ENCODE measurements at regions not wholly inside any gene's neighbourhood (a gene's known extent, or its start where the extent isn't known, plus 50 kb on each side); places are given as distances from the start of the nearest gene placed in this dataset.

- Mint-ChIP-seq H3K27me3 (peaks cover 2% of the 10 kb centered on the region), H3K9me3 (no peaks in the 10 kb centered on the region), H3K27ac (no peak overlapping the region), H3K4me3 (no peak overlapping the region), H3K4me1 (peaks cover 4% of the 10 kb centered on the region), H3K36me3 (no peaks in the 10 kb centered on the region)
- CTCF ChIA-PET, result interaction anchor here (0.9 to 1.0 kb wide), 2 partner anchors 366 kb away, joined by 3 to 5 read pairs; no protein-coding TSS in a partner anchor
- DNase-seq, result no peak
These were observed 364.4 kb downstream of the GADD45G start for GRCh38 chr9:89969156-89969675.

- no peak overlapping the region for H3K4me3 Mint-ChIP-seq
- H3K4me1 Mint-ChIP-seq, result peaks cover 4% of the 10 kb centered on the region
- DNase-seq, result no peak
- H3K36me3 Mint-ChIP-seq, result no peaks in the 10 kb centered on the region
- CTCF ChIA-PET, result interaction anchor here (0.9 to 1.2 kb wide), 3 partner anchors 130 to 367 kb away, joined by 3 to 5 read pairs (median 3); no protein-coding TSS in a partner anchor
- H3K27me3 Mint-ChIP-seq, result no peaks in the 10 kb centered on the region
- no peaks in the 10 kb centered on the region for H3K9me3 Mint-ChIP-seq
- H3K27ac Mint-ChIP-seq, result no peak overlapping the region
These were observed 365.2 kb downstream of the GADD45G start for GRCh38 chr9:89969881-89970639.

DNA sequence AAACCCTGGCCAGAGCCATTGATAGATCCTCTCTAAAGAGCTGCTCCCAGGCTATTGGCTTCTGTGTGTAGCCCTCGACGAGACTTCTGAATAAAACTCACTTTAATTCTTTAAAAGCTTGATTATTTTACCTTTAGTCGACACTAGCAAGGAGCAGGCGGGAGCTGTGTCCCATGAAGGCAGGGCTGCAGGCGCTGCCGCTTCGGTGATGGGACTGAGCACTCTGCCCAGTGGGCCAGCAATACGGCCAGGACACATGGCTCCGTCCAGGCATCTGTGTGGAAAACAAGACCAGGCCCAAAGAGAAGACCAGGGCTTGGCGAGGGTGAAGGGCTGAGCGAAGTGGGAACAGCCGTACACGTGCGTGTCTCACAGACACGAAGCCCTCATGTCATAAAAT is 365.9 kb downstream of the GADD45G start:
- Mint-ChIP-seq H3K27ac (no peak overlapping the region), H3K4me3 (no peak overlapping the region), H3K9me3 (no peaks in the 10 kb centered on the region), H3K36me3 (no peaks in the 10 kb centered on the region), H3K4me1 (peaks cover 4% of the 10 kb centered on the region), H3K27me3 (peaks cover 2% of the 10 kb centered on the region)
- DNase-seq, result no peak
- CTCF ChIA-PET, result interaction anchor here (1.2 kb wide), 1 partner anchor 130 kb away, joined by 3 read pairs; no protein-coding TSS in a partner anchor

- Mint-ChIP-seq H3K9me3 (no peaks in the 10 kb centered on the region), H3K4me1 (peaks cover 4% of the 10 kb centered on the region), H3K36me3 (no peaks in the 10 kb centered on the region), H3K27me3 (peaks cover 4% of the 10 kb centered on the region), H3K4me3 (no peak overlapping the region), H3K27ac (no peak overlapping the region)
- CTCF ChIA-PET, result no interaction called here
- no peak for DNase-seq
These were observed 367.7 kb downstream of the GADD45G start for GRCh38 chr9:89972535-89972934.

- H3K27me3 Mint-ChIP-seq, result peaks cover 12% of the 10 kb centered on the region
- H3K27ac Mint-ChIP-seq, result no peak overlapping the region
- H3K9me3 Mint-ChIP-seq, result no peaks in the 10 kb centered on the region
- H3K4me3 Mint-ChIP-seq, result no peak overlapping the region
- no peaks in the 10 kb centered on the region for H3K36me3 Mint-ChIP-seq
- DNase-seq, result no peak
- CTCF ChIA-PET, result no interaction called here
- no peaks in the 10 kb centered on the region for H3K4me1 Mint-ChIP-seq
These were observed 369.8 kb downstream of the GADD45G start for GRCh38 chr9:89974582-89974981.

GRCh38 chr9:89975024-89975423 is 370.2 kb downstream of the GADD45G start:
- Mint-ChIP-seq H3K9me3 (no peaks in the 10 kb centered on the region), H3K27ac (no peak overlapping the region), H3K4me3 (no peak overlapping the region), H3K4me1 (no peaks in the 10 kb centered on the region), H3K27me3 (peaks cover 12% of the 10 kb centered on the region), H3K36me3 (no peaks in the 10 kb centered on the region)
- DNase-seq, result no peak
- CTCF ChIA-PET, result no interaction called here

DNA sequence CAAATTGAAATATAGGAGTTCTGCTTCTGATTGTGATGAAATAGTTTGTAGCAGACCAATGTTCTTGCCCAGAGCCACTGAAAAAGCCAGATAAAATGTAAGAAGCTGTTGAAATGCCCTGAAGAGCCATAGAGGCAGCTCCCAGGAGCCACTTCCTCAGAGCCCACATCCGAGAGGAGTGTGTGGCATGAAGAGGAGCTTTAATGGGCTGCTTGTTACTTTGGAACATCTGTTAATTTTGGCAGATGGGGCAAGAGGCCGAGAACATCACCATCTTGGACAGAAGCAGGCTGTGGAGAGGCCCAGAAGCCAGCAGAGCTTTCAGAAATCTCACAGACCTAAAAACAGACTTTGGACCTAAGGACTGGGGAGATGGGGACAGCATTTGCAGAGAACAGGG is 370.8 kb downstream of the GADD45G start:
- Mint-ChIP-seq H3K36me3 (no peaks in the 10 kb centered on the region), H3K4me3 (no peak overlapping the region), H3K27ac (no peak overlapping the region), H3K9me3 (no peaks in the 10 kb centered on the region), H3K4me1 (no peaks in the 10 kb centered on the region), H3K27me3 (peaks cover 18% of the 10 kb centered on the region)
- DNase-seq, result no peak
- CTCF ChIA-PET, result interaction anchor here (0.7 kb wide), 1 partner anchor 124 kb away, joined by 3 read pairs; no protein-coding TSS in a partner anchor

DNA sequence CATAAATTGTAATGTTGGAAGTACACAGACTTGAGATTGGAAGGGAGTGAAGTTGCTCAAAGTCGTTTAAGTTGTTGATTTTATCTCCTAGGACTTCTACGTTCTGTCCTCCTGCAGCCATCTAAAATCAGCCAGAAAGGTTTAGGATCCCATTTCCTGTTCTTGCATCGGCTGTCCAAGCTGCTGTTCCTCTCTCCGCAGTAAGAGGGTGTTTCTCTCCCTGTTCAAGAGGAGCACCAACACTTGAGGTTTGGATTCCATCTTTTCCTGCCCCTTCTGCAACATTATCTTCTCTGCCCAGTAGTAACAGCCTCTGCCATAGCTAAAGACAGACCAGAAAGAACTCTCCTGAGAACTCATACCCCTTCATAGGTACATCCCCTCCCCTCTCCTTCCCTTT is 373.4 kb downstream of the GADD45G start:
- H3K36me3 Mint-ChIP-seq, result no peaks in the 10 kb centered on the region
- DNase-seq, result no peak
- H3K27me3 Mint-ChIP-seq, result peaks cover 25% of the 10 kb centered on the region
- no peaks in the 10 kb centered on the region for H3K4me1 Mint-ChIP-seq
- no peak overlapping the region for H3K27ac Mint-ChIP-seq
- no peaks in the 10 kb centered on the region for H3K9me3 Mint-ChIP-seq
- no peak overlapping the region for H3K4me3 Mint-ChIP-seq
- CTCF ChIA-PET, result no interaction called here

DNA sequence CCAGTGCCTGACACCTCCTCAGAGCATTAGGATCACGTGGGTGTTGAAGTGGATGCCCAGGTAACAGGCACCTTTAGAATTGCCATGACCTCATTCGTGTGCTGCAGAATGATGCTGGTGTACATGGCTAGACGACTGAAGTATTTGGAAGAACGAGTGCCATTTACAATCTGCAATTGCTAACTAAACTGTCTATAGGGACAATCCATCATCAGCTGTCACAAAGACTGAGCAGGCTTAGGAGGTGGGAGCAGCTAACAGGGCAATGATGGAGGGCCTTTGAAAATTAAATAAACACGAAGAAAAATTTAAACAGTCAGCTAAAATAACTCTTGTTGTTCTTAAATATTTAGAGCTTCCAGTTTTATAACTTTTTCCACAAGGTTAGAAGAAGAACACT is 375.8 kb downstream of the GADD45G start:
- no peaks in the 10 kb centered on the region for H3K9me3 Mint-ChIP-seq
- no peak overlapping the region for H3K27ac Mint-ChIP-seq
- CTCF ChIA-PET, result interaction anchor here (1.1 kb wide), 1 partner anchor 377 kb away, joined by 3 read pairs; no protein-coding TSS in a partner anchor
- H3K27me3 Mint-ChIP-seq, result peaks cover 28% of the 10 kb centered on the region
- no peaks in the 10 kb centered on the region for H3K36me3 Mint-ChIP-seq
- no peak overlapping the region for H3K4me3 Mint-ChIP-seq
- peaks cover 9% of the 10 kb centered on the region for H3K4me1 Mint-ChIP-seq
- no peak for DNase-seq

DNA sequence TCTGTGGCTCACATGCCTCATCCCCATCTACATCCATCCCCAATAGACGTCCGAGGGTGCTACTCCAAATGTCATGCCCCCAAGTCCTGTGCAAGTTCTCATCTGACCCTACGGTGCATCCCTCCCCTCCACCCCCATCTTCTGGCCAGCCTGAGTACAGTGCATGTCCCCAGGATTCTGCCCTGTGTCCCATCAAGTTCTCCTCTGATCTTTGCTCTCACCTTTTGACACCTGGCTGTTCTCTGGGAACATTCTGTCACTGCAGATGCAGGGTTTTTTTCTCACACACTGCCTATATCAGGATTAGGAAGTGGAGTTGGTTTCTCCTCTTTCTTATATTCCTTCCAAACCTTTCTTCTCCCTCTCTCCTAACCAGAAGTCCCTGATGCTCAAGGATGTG is 377.2 kb downstream of the GADD45G start:
- H3K4me1 Mint-ChIP-seq, result peaks cover 9% of the 10 kb centered on the region
- no peak overlapping the region for H3K27ac Mint-ChIP-seq
- DNase-seq, result no peak
- no peak overlapping the region for H3K4me3 Mint-ChIP-seq
- H3K27me3 Mint-ChIP-seq, result peaks cover 25% of the 10 kb centered on the region
- no peaks in the 10 kb centered on the region for H3K9me3 Mint-ChIP-seq
- CTCF ChIA-PET, result interaction anchor here (0.6 kb wide), 1 partner anchor 17 kb away, joined by 3 read pairs; no protein-coding TSS in a partner anchor
- no peaks in the 10 kb centered on the region for H3K36me3 Mint-ChIP-seq

- DNase-seq, result no peak
These were observed 378.6 kb downstream of the GADD45G start for GRCh38 chr9:89983411-89983810.

GRCh38 chr9:89984214-89984613 is 379.4 kb downstream of the GADD45G start:
- Mint-ChIP-seq H3K27me3 (peaks cover 19% of the 10 kb centered on the region), H3K4me1 (peaks cover 9% of the 10 kb centered on the region), H3K27ac (no peak overlapping the region), H3K4me3 (no peak overlapping the region), H3K9me3 (no peaks in the 10 kb centered on the region), H3K36me3 (no peaks in the 10 kb centered on the region)
- CTCF ChIA-PET, result interaction anchor here (0.6 to 1.9 kb wide), 6 partner anchors 17 to 386 kb away, joined by 3 to 6 read pairs (median 4); no protein-coding TSS in a partner anchor
- DNase-seq, result no peak

More at GRCh38 chr9:89983411-89983810, 378.6 kb downstream of the GADD45G start:
- Mint-ChIP-seq H3K4me3 (no peak overlapping the region), H3K27ac (no peak overlapping the region), H3K4me1 (peaks cover 9% of the 10 kb centered on the region), H3K36me3 (no peaks in the 10 kb centered on the region), H3K9me3 (no peaks in the 10 kb centered on the region), H3K27me3 (peaks cover 22% of the 10 kb centered on the region)
- CTCF ChIA-PET, result interaction anchor here (1.1 to 1.9 kb wide), 3 partner anchors 18 to 382 kb away, joined by 4 to 6 read pairs (median 5); no protein-coding TSS in a partner anchor

- H3K4me3 Mint-ChIP-seq, result no peak overlapping the region
- H3K9me3 Mint-ChIP-seq, result no peaks in the 10 kb centered on the region
- no peak for DNase-seq
- no peak overlapping the region for H3K27ac Mint-ChIP-seq
- CTCF ChIA-PET, result interaction anchor here (1.0 to 1.5 kb wide), 2 partner anchors 117 to 387 kb away, joined by 3 read pairs; no protein-coding TSS in a partner anchor
- no peaks in the 10 kb centered on the region for H3K36me3 Mint-ChIP-seq
- peaks cover 9% of the 10 kb centered on the region for H3K4me1 Mint-ChIP-seq
- H3K27me3 Mint-ChIP-seq, result peaks cover 21% of the 10 kb centered on the region
These were observed 380.3 kb downstream of the GADD45G start for GRCh38 chr9:89985068-89985467.

- Mint-ChIP-seq H3K36me3 (no peaks in the 10 kb centered on the region), H3K4me1 (peaks cover 9% of the 10 kb centered on the region), H3K27me3 (peaks cover 21% of the 10 kb centered on the region), H3K4me3 (no peak overlapping the region), H3K9me3 (peaks cover 5% of the 10 kb centered on the region), H3K27ac (no peak overlapping the region)
- CTCF ChIA-PET, result no interaction called here
- DNase-seq, result no peak
These were observed 381.4 kb downstream of the GADD45G start for GRCh38 chr9:89986190-89986589.

GRCh38 chr9:89988458-89988857 is 383.6 kb downstream of the GADD45G start:
- peaks cover 15% of the 10 kb centered on the region for H3K27me3 Mint-ChIP-seq
- no peak overlapping the region for H3K27ac Mint-ChIP-seq
- H3K4me1 Mint-ChIP-seq, result peaks cover 9% of the 10 kb centered on the region
- CTCF ChIA-PET, result interaction anchor here (0.9 kb wide), 1 partner anchor 11 kb away, joined by 3 read pairs; no protein-coding TSS in a partner anchor
- no peak overlapping the region for H3K4me3 Mint-ChIP-seq
- no peaks in the 10 kb centered on the region for H3K36me3 Mint-ChIP-seq
- DNase-seq, result no peak
- H3K9me3 Mint-ChIP-seq, result peaks cover 5% of the 10 kb centered on the region

Data from activated naive CD4-positive, alpha-beta T cell treated with anti-CD3 and anti-CD28 coated beads, Interleukin-2, amount 10 ng/mL, durations not matched to agents 7 days and 5 days (primary cell).